Keratinocyte (primary cell): ENCODE measurements at regions not wholly inside any gene's neighbourhood (a gene's known extent, or its start where the extent isn't known, plus 50 kb on each side); places are given as distances from the start of the nearest gene placed in this dataset.

Experiments used
- DNase-seq: peaks from one replicate; pipeline ENCODE4 v3.0.0-alpha.2; 2011; ENCODE audit warnings: low read depth, missing footprints, low spot score
- FAIRE-seq: peaks from 2 replicates; lab custom pipeline; 2011; peaks lifted over from hg19 to GRCh38; lab: Jason Lieb, UNC
- H2AFZ ChIP-seq: 2 replicates; pipeline ENCODE4 v1.6.0; 2012; ENCODE audit warnings: low read length, control low read depth, inconsistent platforms; ENCODE audit not compliant: control insufficient read depth
- H3K27ac ChIP-seq: 2 replicates; pipeline ENCODE4 v1.5.1; 2011; ENCODE audit warnings: low read length; ENCODE audit not compliant: control insufficient read depth, insufficient read depth
- H3K27me3 ChIP-seq: 3 replicates; pipeline ENCODE4 v1.6.0; 2011; ENCODE audit warnings: low read length; ENCODE audit not compliant: control insufficient read depth, insufficient read depth; ENCODE audit errors: extremely low read depth
- H3K36me3 ChIP-seq, 2 experiments: 2 replicates in 1 of 2; 3 replicates in 1 of 2; pipeline ENCODE4 v1.5.1; 2011; ENCODE audit warnings: low read length in 2 of 2, mild to moderate bottlenecking in 1 of 2; ENCODE audit not compliant: control insufficient read depth in 2 of 2, insufficient read depth in 2 of 2; ENCODE audit errors: extremely low read depth in 1 of 2
- H3K4me1 ChIP-seq: 3 replicates; pipeline ENCODE4 v1.5.1; 2011; ENCODE audit warnings: low read length; ENCODE audit not compliant: control insufficient read depth, insufficient read depth; ENCODE audit errors: extremely low read depth
- H3K4me2 ChIP-seq: 3 replicates; pipeline ENCODE4 v1.6.0; 2011; ENCODE audit warnings: low read depth, low read length; ENCODE audit not compliant: control insufficient read depth, insufficient read depth; ENCODE audit errors: extremely low read depth
- H3K4me3 ChIP-seq, 3 experiments: fragments of 200-600 bp in 1 of 3; sonication (generic) in 1 of 3; 2 replicates in 2 of 3; 3 replicates in 1 of 3; pipeline ENCODE4 v1.5.1; 2011 to 2016; ENCODE audit warnings: low read length in 3 of 3, mild to moderate bottlenecking in 3 of 3, control low read depth in 2 of 3, inconsistent platforms in 1 of 3, low read depth in 1 of 3, mixed read lengths in 1 of 3, mixed run types in 1 of 3, moderate library complexity in 1 of 3; ENCODE audit not compliant: control insufficient read depth in 2 of 3, insufficient read depth in 2 of 3; ENCODE audit errors: extremely low read depth in 1 of 3
- H3K79me2 ChIP-seq: 2 replicates; pipeline ENCODE4 v1.6.0; 2012; ENCODE audit warnings: low read length; ENCODE audit not compliant: control insufficient read depth, insufficient read depth
- H3K9ac ChIP-seq: 3 replicates; pipeline ENCODE4 v1.6.0; 2011; ENCODE audit warnings: low read length; ENCODE audit not compliant: control insufficient read depth, insufficient read depth; ENCODE audit errors: extremely low read depth
- H3K9me1 ChIP-seq: 3 replicates; pipeline ENCODE4 v1.6.0; 2011; ENCODE audit warnings: low read length; ENCODE audit not compliant: control insufficient read depth, insufficient read depth; ENCODE audit errors: extremely low read depth
- H3K9me3 ChIP-seq: 2 replicates; pipeline ENCODE4 v1.5.1; 2012; ENCODE audit warnings: low read depth, low read length; ENCODE audit not compliant: control insufficient read depth
- H4K20me1 ChIP-seq: 3 replicates; pipeline ENCODE4 v1.6.0; 2011; ENCODE audit warnings: low read length; ENCODE audit not compliant: control insufficient read depth, insufficient read depth; ENCODE audit errors: extremely low read depth
- CTCF ChIP-seq, 3 experiments: IDR thresholded peaks in 1 of 3; conservative IDR thresholded peaks in 1 of 3; optimal IDR thresholded peaks in 1 of 3; 2 replicates in 2 of 3; 3 replicates in 1 of 3; pipeline versions ENCODE3 to v1.5.1; 2011; ENCODE audit warnings: low read length in 3 of 3, mild to moderate bottlenecking in 3 of 3, moderate library complexity in 2 of 3, control low read depth in 1 of 3, inconsistent platforms in 1 of 3; ENCODE audit not compliant: insufficient read depth in 2 of 3; ENCODE audit errors: extremely low read depth in 1 of 3
- EZH2 ChIP-seq: IDR thresholded peaks from one replicate; pipeline ENCODE4 v1.6.1; 2012; ENCODE audit warnings: inconsistent platforms, mild to moderate bottlenecking, low read length, moderate library complexity
- dilution Hi-C: fragments of 300-500 bp; cut with MboI; formaldehyde crosslinking; loops from one replicate; pipeline ENCODE4 v1.7.0; 2020; ENCODE audit warnings: low sequenced_read_pairs; ENCODE audit not compliant: extremely low pct_ligation_motif_present

GRCh38 chr6:132877003-132877402, 62.6 kb downstream of the RPS12 start:
- no peak for FAIRE-seq

GRCh38 chr6:132887204-132887603, 72.8 kb downstream of the RPS12 start:
- H3K4me2 ChIP-seq = no peak overlapping the region
- no peak overlapping the region for H2AFZ ChIP-seq
- TF ChIP-seq EZH2 (no peak), CTCF (optimal IDR thresholded peaks at IDR 0.05 in 1 of 3, IDR thresholded peaks at IDR 0.05 in 1 of 3, conservative IDR thresholded peaks at IDR 0.05 in 1 of 3; ENCODE audit: extremely low read depth in 1 of 3, insufficient read depth in 2 of 3, low read length in 3 of 3) (no peak)
- FAIRE-seq (no peak), DNase-seq (no peak)
- H3K9me1 ChIP-seq = no peaks in the 10 kb centered on the region
- no peak overlapping the region for H3K27ac ChIP-seq
- H3K9ac ChIP-seq = no peak overlapping the region
- no peaks in the 10 kb centered on the region for H3K27me3 ChIP-seq
- H3K36me3 ChIP-seq = no peaks in the 10 kb centered on the region
- dilution Hi-C loops = no loop called here
- no peaks in the 10 kb centered on the region for H3K79me2 ChIP-seq
- H3K4me1 ChIP-seq = peaks cover 3% of the 10 kb centered on the region
- H3K4me3 ChIP-seq = no peak overlapping the region
- H4K20me1 ChIP-seq = no peaks in the 10 kb centered on the region
- no peaks in the 10 kb centered on the region for H3K9me3 ChIP-seq

More at GRCh38 chr6:132877003-132877402, 62.6 kb downstream of the RPS12 start:
- no peak overlapping the region for H3K9ac ChIP-seq
- no peaks in the 10 kb centered on the region for H3K79me2 ChIP-seq
- dilution Hi-C loops = no loop called here
- H3K9me3 ChIP-seq = no peaks in the 10 kb centered on the region
- H3K9me1 ChIP-seq = no peaks in the 10 kb centered on the region
- H3K36me3 ChIP-seq = no peaks in the 10 kb centered on the region
- H3K27me3 ChIP-seq = no peaks in the 10 kb centered on the region
- H2AFZ ChIP-seq = no peak overlapping the region
- H3K27ac ChIP-seq = no peak overlapping the region
- DNase-seq = no peak
- H3K4me3 ChIP-seq = no peak overlapping the region
- no peaks in the 10 kb centered on the region for H4K20me1 ChIP-seq
- H3K4me2 ChIP-seq = no peak overlapping the region
- TF ChIP-seq CTCF (optimal IDR thresholded peaks at IDR 0.05 in 1 of 3, IDR thresholded peaks at IDR 0.05 in 1 of 3, conservative IDR thresholded peaks at IDR 0.05 in 1 of 3; ENCODE audit: extremely low read depth in 1 of 3, insufficient read depth in 2 of 3, low read length in 3 of 3) (no peak), EZH2 (no peak)
- H3K4me1 ChIP-seq = no peaks in the 10 kb centered on the region
